CD14-positive monocyte (primary cell): ENCODE measurements at regions not wholly inside any gene's neighbourhood (a gene's known extent, or its start where the extent isn't known, plus 50 kb on each side); places are given as distances from the start of the nearest gene placed in this dataset.

Source experiments
- DNase-seq, 3 donors: peaks; one replicate each; pipeline ENCODE4 v3.0.0-alpha.2; 2011 to 2022
- H2AFZ ChIP-seq: 2 replicates; pipeline ENCODE4 v1.6.0; 2012; ENCODE audit warnings: mild to moderate bottlenecking, low read depth, low read length, inconsistent platforms; ENCODE audit not compliant: insufficient read depth, poor library complexity, severe bottlenecking
- H3K27ac ChIP-seq, 2 donors: 1 replicate in 1 of 2; 2 replicates in 1 of 2; pipeline ENCODE4 v1.5.1; 2012 to 2013; ENCODE audit warnings: low read length in 2 of 2, control low read depth in 1 of 2, inconsistent platforms in 1 of 2, low read depth in 1 of 2, mild to moderate bottlenecking in 1 of 2
- H3K27me3 ChIP-seq, 2 donors: one replicate each; pipeline versions ENCODE4 v1.6.0 to v1.6.1; 2011 to 2013; ENCODE audit warnings: low read length in 2 of 2; ENCODE audit not compliant: control insufficient read depth in 2 of 2, insufficient read depth in 2 of 2
- H3K36me3 ChIP-seq, 2 donors: replicated peaks in 1 of 2; 1 replicate in 1 of 2; 2 replicates in 1 of 2; pipeline versions ENCODE4 v1.5.1 to v1.6.1; 2012 to 2013; ENCODE audit warnings: low read length in 2 of 2, control low read depth in 1 of 2, inconsistent platforms in 1 of 2, mild to moderate bottlenecking in 1 of 2; ENCODE audit not compliant: insufficient read depth in 2 of 2, control insufficient read depth in 1 of 2
- H3K4me1 ChIP-seq, 2 donors: 1 replicate in 1 of 2; 2 replicates in 1 of 2; pipeline versions ENCODE4 v1.5.1 to v1.6.1; 2012 to 2013; ENCODE audit warnings: low read length in 2 of 2, control low read depth in 1 of 2, inconsistent platforms in 1 of 2, mild to moderate bottlenecking in 1 of 2, moderate library complexity in 1 of 2; ENCODE audit not compliant: insufficient read depth in 2 of 2, control insufficient read depth in 1 of 2
- H3K4me2 ChIP-seq: replicated peaks from 2 replicates; pipeline ENCODE3; 2012; ENCODE audit warnings: low read length, moderate library complexity, mild to moderate bottlenecking; ENCODE audit not compliant: poor library complexity, severe bottlenecking; ENCODE audit errors: extremely low read depth
- H3K4me3 ChIP-seq, 3 experiments: fragments of 200-600 bp in 1 of 3; sonication (generic) in 1 of 3; replicated peaks in 1 of 3; 1 replicate in 2 of 3; 2 replicates in 1 of 3; pipeline ENCODE4 v1.5.1; 2011 to 2013; ENCODE audit warnings: low read length in 3 of 3, mild to moderate bottlenecking in 3 of 3, control low read depth in 2 of 3, low read depth in 2 of 3, inconsistent platforms in 1 of 3, moderate library complexity in 1 of 3
- H3K79me2 ChIP-seq: 2 replicates; pipeline ENCODE4 v1.6.0; 2012; ENCODE audit warnings: mild to moderate bottlenecking, control low read depth, inconsistent platforms, low read length, moderate library complexity; ENCODE audit not compliant: insufficient read depth
- H3K9ac ChIP-seq: 2 replicates; pipeline ENCODE4 v1.6.0; 2017; ENCODE audit warnings: low read length, mild to moderate bottlenecking; ENCODE audit not compliant: insufficient read depth, poor library complexity, severe bottlenecking
- H3K9me3 ChIP-seq, 2 donors: replicated peaks in 1 of 2; 1 replicate in 1 of 2; 2 replicates in 1 of 2; pipeline versions ENCODE4 v1.5.1 to v1.6.1; 2012 to 2013; ENCODE audit warnings: low read length in 2 of 2, control low read depth in 1 of 2; ENCODE audit not compliant: control insufficient read depth in 1 of 2, insufficient read depth in 1 of 2
- H4K20me1 ChIP-seq: 2 replicates; pipeline ENCODE4 v1.6.0; 2012; ENCODE audit warnings: mild to moderate bottlenecking, low read length, control low read depth, moderate library complexity; ENCODE audit not compliant: insufficient read depth
- H3K27ac Mint-ChIP-seq, 7 donors: one replicate each; pipeline ENCODE4 v1.8.0; 2020; ENCODE audit warnings: mild to moderate bottlenecking in 7 of 7, mixed read lengths in 7 of 7, moderate library complexity in 6 of 7, inconsistent platforms in 2 of 7
- H3K27me3 Mint-ChIP-seq, 3 donors: one replicate each; pipeline ENCODE4 v1.8.0; 2021 to 2022; ENCODE audit warnings: low read depth in 3 of 3, mild to moderate bottlenecking in 3 of 3, mixed read lengths in 3 of 3, moderate library complexity in 3 of 3, inconsistent platforms in 1 of 3
- H3K36me3 Mint-ChIP-seq, 2 donors: one replicate each; pipeline ENCODE4 v1.8.0; 2020; ENCODE audit warnings: mixed read lengths in 2 of 2, inconsistent platforms in 1 of 2, mild to moderate bottlenecking in 1 of 2
- H3K4me1 Mint-ChIP-seq: one replicate; pipeline ENCODE4 v1.8.0; 2020; ENCODE audit warnings: mild to moderate bottlenecking, mixed read lengths
- H3K4me3 Mint-ChIP-seq, 2 donors: one replicate each; pipeline ENCODE4 v1.8.0; 2020; ENCODE audit warnings: mild to moderate bottlenecking in 2 of 2, mixed read lengths in 2 of 2, moderate library complexity in 1 of 2
- H3K9me3 Mint-ChIP-seq, 7 donors: one replicate each; pipeline ENCODE4 v1.8.0; 2020 to 2022; ENCODE audit warnings: mixed read lengths in 7 of 7, mild to moderate bottlenecking in 6 of 7, moderate library complexity in 6 of 7, inconsistent platforms in 2 of 7
- WGBS: methylation state at CpG from one replicate; pipeline ENCODE4 v1.1.5; 2013; ENCODE audit warnings: missing lambda C conversion rate; ENCODE audit not compliant: insufficient coverage; 5-methylcytosine and 5-hydroxymethylcytosine counted together
- intact Hi-C, 2 donors: fragments of 100-400 bp; cut with micrococcal nuclease; formaldehyde crosslinking; loops; one replicate each; pipeline versions ENCODE4 v1.15.0 to v1.15.1; 2023
- TF ChIP-seq, protein P1 (sequence below): fragments of 200-600 bp; IDR thresholded peaks from one replicate; pipeline ENCODE4 v1.8.0; 2022; ENCODE audit warnings: antibody characterized with exemption, mild to moderate bottlenecking

- Mint-ChIP-seq H3K4me1 (no peaks in the 10 kb centered on the region), H3K9me3 (no peaks in the 10 kb centered on the region), H3K36me3 (no peaks in the 10 kb centered on the region), H3K27ac (peak overlapping the region in 1 of 7 donors; percentile 68), H3K4me3 (no peak overlapping the region), H3K27me3 (peaks cover 0 to 3% (median 0%) of the 10 kb centered on the region in 3 donors)
- WGBS: 82% methylated on average over 7 of the region's 9 CpGs
- H3K9me3 ChIP-seq: no peaks in the 10 kb centered on the region
- no peaks in the 10 kb centered on the region for H3K4me1 ChIP-seq
- H3K27ac ChIP-seq: no peak overlapping the region
- no peak for DNase-seq
- H3K9ac ChIP-seq: no peak overlapping the region
- H3K27me3 ChIP-seq: peaks cover 0 to 2% of the 10 kb centered on the region in 2 donors
- H4K20me1 ChIP-seq: no peaks in the 10 kb centered on the region
- no peak overlapping the region for H3K4me3 ChIP-seq
- no peak overlapping the region for H2AFZ ChIP-seq
- intact Hi-C loops: no loop called here
- TF ChIP-seq, protein P1, sequence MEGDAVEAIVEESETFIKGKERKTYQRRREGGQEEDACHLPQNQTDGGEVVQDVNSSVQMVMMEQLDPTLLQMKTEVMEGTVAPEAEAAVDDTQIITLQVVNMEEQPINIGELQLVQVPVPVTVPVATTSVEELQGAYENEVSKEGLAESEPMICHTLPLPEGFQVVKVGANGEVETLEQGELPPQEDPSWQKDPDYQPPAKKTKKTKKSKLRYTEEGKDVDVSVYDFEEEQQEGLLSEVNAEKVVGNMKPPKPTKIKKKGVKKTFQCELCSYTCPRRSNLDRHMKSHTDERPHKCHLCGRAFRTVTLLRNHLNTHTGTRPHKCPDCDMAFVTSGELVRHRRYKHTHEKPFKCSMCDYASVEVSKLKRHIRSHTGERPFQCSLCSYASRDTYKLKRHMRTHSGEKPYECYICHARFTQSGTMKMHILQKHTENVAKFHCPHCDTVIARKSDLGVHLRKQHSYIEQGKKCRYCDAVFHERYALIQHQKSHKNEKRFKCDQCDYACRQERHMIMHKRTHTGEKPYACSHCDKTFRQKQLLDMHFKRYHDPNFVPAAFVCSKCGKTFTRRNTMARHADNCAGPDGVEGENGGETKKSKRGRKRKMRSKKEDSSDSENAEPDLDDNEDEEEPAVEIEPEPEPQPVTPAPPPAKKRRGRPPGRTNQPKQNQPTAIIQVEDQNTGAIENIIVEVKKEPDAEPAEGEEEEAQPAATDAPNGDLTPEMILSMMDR: no peak
- H3K4me2 ChIP-seq: no peak overlapping the region
- H3K79me2 ChIP-seq: no peaks in the 10 kb centered on the region
- H3K36me3 ChIP-seq: no peaks in the 10 kb centered on the region
Measured at GRCh38 chr2:120896901-120897300, 161.2 kb downstream of the GLI2 start.

GRCh38 chr2:120897399-120897798, 161.7 kb downstream of the GLI2 start:
- H3K9me3 ChIP-seq: no peaks in the 10 kb centered on the region
- no peak overlapping the region for H3K4me3 Mint-ChIP-seq
- H3K36me3 ChIP-seq: no peaks in the 10 kb centered on the region
- intact Hi-C loops: no loop called here
- H3K4me1 Mint-ChIP-seq: no peaks in the 10 kb centered on the region
- H4K20me1 ChIP-seq: no peaks in the 10 kb centered on the region
- no peaks in the 10 kb centered on the region for H3K4me1 ChIP-seq
- no peak overlapping the region for H3K27ac ChIP-seq
- H3K36me3 Mint-ChIP-seq: no peaks in the 10 kb centered on the region
- H3K79me2 ChIP-seq: no peaks in the 10 kb centered on the region
- H3K27me3 ChIP-seq: peaks cover 0 to 2% of the 10 kb centered on the region in 2 donors
- DNase-seq: no peak
- no peak overlapping the region for H3K27ac Mint-ChIP-seq
- peaks cover 0 to 6% (median 0%) of the 10 kb centered on the region in 3 donors for H3K27me3 Mint-ChIP-seq
- H3K9me3 Mint-ChIP-seq: no peaks in the 10 kb centered on the region
- no CpG with 5 or more reads among the region's 2 CpGs for WGBS
- H2AFZ ChIP-seq: no peak overlapping the region
- no peak overlapping the region for H3K9ac ChIP-seq
- H3K4me2 ChIP-seq: no peak overlapping the region
- H3K4me3 ChIP-seq: no peak overlapping the region
- TF ChIP-seq, protein P1: no peak
